Endothelial cell of umbilical vein (primary cell): ENCODE measurements at regions not wholly inside any gene's neighbourhood (a gene's known extent, or its start where the extent isn't known, plus 50 kb on each side); places are given as distances from the start of the nearest gene placed in this dataset.

Source experiments
- EZH2 ChIP-seq: IDR thresholded peaks from 2 replicates; pipeline ENCODE4 v1.6.1; 2012; ENCODE audit warnings: borderline replicate concordance, low read depth, mild to moderate bottlenecking, moderate library complexity, low read length, inconsistent platforms; ENCODE audit not compliant: severe bottlenecking
- FOS ChIP-seq: IDR thresholded peaks from 2 replicates; pipeline ENCODE4 v1.6.1; 2011; ENCODE audit warnings: mild to moderate bottlenecking, low read length, moderate library complexity, borderline replicate concordance; ENCODE audit not compliant: insufficient read depth
- JUN ChIP-seq: IDR thresholded peaks from 2 replicates; pipeline ENCODE4 v1.6.1; 2011; ENCODE audit warnings: borderline replicate concordance, low read depth; ENCODE audit not compliant: insufficient read length, insufficient read depth
- POLR2A ChIP-seq: IDR thresholded peaks from 2 replicates; pipeline ENCODE4 v1.6.1; 2012; ENCODE audit warnings: low read depth, mild to moderate bottlenecking, control low read depth, low read length
- POLR2AphosphoS5 ChIP-seq: IDR thresholded peaks from 2 replicates; pipeline ENCODE4 v1.6.1; 2012; ENCODE audit warnings: low read depth, mild to moderate bottlenecking, control low read depth, low read length, moderate library complexity; ENCODE audit not compliant: insufficient read depth
- TF ChIP-seq, protein P1 (sequence below), 2 donors: IDR thresholded peaks; 1 replicate in 1 of 2; 2 replicates in 1 of 2; pipeline ENCODE4 v1.5.1; 2011; ENCODE audit warnings: low read length in 2 of 2, mild to moderate bottlenecking in 2 of 2, moderate library complexity in 2 of 2, control low read depth in 1 of 2, inconsistent platforms in 1 of 2, low read depth in 1 of 2; ENCODE audit not compliant: insufficient read depth in 1 of 2; ENCODE audit errors: extremely low read depth in 1 of 2
- TF ChIP-seq, protein P2 (sequence below): IDR thresholded peaks from 2 replicates; pipeline ENCODE4 v1.6.1; 2011; ENCODE audit not compliant: insufficient read depth, insufficient read length

DNA sequence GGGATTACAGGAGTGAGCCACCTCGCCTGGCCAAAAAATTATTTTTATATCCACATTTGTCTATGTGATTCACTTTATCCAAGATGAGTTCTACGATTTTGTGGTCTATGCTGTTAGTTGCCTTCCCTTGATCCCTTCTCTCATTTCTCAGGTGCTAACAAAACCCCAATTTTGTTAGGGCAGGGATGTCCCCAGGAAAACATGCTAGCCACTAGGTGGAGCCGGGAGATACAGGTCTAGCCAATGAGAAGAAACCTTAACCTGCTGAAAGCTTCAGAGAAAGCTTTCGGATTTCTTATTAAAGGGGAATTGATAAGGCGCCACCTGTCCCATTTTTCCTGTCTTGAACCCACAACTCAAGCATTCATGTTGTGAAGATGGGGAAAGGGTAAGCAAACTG, 167.4 kb upstream of the OLIG3 start:
- TF ChIP-seq POLR2AphosphoS5 (no peak), JUN (no peak), POLR2A (no peak), EZH2 (no peak), FOS (no peak)
- TF ChIP-seq, protein P1, sequence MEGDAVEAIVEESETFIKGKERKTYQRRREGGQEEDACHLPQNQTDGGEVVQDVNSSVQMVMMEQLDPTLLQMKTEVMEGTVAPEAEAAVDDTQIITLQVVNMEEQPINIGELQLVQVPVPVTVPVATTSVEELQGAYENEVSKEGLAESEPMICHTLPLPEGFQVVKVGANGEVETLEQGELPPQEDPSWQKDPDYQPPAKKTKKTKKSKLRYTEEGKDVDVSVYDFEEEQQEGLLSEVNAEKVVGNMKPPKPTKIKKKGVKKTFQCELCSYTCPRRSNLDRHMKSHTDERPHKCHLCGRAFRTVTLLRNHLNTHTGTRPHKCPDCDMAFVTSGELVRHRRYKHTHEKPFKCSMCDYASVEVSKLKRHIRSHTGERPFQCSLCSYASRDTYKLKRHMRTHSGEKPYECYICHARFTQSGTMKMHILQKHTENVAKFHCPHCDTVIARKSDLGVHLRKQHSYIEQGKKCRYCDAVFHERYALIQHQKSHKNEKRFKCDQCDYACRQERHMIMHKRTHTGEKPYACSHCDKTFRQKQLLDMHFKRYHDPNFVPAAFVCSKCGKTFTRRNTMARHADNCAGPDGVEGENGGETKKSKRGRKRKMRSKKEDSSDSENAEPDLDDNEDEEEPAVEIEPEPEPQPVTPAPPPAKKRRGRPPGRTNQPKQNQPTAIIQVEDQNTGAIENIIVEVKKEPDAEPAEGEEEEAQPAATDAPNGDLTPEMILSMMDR (IDR thresholded peaks at IDR 0.05; ENCODE audit: extremely low read depth in 1 of 2, insufficient read depth in 1 of 2, low read depth in 1 of 2, low read length in 2 of 2) = peak; percentile 41 to 57
- TF ChIP-seq, protein P2, sequence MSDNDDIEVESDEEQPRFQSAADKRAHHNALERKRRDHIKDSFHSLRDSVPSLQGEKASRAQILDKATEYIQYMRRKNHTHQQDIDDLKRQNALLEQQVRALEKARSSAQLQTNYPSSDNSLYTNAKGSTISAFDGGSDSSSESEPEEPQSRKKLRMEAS = no peak
